Astrocyte of the cerebellum (primary cell): ENCODE measurements at regions not wholly inside any gene's neighbourhood (a gene's known extent, or its start where the extent isn't known, plus 50 kb on each side); places are given as distances from the start of the nearest gene placed in this dataset.

Experiments used
- DNase-seq: peaks from one replicate; pipeline ENCODE4 v3.0.0-alpha.2; 2011; ENCODE audit warnings: low read depth
- H3K4me3 ChIP-seq: 2 replicates; pipeline ENCODE4 v1.5.1; 2011; ENCODE audit warnings: mild to moderate bottlenecking, low read depth, low read length, moderate library complexity
- in situ Hi-C: cut with HindIII; loops from 2 replicates; pipeline ENCODE4 v1.10.0; 2017; ENCODE audit warnings: low sequenced_read_pairs
- TF ChIP-seq, protein P1 (sequence below): IDR thresholded peaks from 2 replicates; pipeline ENCODE4 v1.5.1; 2012; ENCODE audit warnings: low read length, low read depth, moderate library complexity, mild to moderate bottlenecking; ENCODE audit errors: missing control alignments

- TF ChIP-seq, protein P1, sequence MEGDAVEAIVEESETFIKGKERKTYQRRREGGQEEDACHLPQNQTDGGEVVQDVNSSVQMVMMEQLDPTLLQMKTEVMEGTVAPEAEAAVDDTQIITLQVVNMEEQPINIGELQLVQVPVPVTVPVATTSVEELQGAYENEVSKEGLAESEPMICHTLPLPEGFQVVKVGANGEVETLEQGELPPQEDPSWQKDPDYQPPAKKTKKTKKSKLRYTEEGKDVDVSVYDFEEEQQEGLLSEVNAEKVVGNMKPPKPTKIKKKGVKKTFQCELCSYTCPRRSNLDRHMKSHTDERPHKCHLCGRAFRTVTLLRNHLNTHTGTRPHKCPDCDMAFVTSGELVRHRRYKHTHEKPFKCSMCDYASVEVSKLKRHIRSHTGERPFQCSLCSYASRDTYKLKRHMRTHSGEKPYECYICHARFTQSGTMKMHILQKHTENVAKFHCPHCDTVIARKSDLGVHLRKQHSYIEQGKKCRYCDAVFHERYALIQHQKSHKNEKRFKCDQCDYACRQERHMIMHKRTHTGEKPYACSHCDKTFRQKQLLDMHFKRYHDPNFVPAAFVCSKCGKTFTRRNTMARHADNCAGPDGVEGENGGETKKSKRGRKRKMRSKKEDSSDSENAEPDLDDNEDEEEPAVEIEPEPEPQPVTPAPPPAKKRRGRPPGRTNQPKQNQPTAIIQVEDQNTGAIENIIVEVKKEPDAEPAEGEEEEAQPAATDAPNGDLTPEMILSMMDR = no peak
- no peak overlapping the region for H3K4me3 ChIP-seq
- no peak for DNase-seq
- in situ Hi-C loops = no loop called here
Observed at GRCh38 chr4:83923341-83923740, 387.4 kb downstream of the GPAT3 start.

DNA sequence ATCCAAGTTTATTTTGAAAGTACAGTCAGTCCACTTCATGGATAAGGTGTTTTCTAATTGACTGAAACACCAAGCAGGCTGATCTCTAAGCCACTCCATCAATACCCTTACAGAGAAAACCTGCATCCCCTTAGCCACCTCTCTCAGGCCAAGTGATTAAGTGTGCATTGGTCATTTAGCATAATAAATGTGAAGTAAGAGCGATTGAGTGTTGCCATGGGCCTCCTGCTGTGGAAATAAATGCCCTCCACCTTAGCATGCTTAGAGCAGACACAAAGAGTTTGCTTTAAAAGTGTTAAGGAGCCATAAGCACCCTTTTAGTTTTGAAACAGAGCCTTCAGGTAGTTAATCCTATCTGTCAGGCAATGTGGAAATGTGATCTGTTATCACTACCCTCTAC, 386.5 kb downstream of the GPAT3 start:
- DNase-seq = no peak
- TF ChIP-seq, protein P1 = no peak
- no peak overlapping the region for H3K4me3 ChIP-seq
- in situ Hi-C loops = no loop called here

DNA sequence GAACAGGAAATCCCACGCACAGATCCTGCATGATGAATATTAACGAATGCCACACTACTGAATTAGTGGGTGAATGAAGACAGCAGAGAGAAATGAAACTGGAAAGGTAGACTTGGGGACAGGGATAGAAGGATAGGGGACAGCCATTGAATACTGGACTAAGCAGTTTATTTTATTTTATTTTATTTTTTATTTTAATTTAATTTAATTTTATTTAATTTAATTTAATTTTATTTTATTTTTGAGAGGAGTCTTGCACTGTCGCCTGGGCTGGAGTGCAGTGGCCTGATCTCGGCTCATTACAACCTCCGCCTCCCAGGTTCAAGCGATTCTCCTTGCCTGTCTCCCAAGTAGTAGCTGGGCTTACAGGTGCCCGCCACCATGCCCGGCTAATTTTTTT, 385.2 kb downstream of the GPAT3 start:
- DNase-seq = no peak
- TF ChIP-seq, protein P1 = no peak
- in situ Hi-C loops = no loop called here
- no peak overlapping the region for H3K4me3 ChIP-seq

- TF ChIP-seq, protein P1 = no peak
- in situ Hi-C loops = no loop called here
- no peak for DNase-seq
- no peak overlapping the region for H3K4me3 ChIP-seq
Observed at GRCh38 chr4:83920375-83920774, 384.5 kb downstream of the GPAT3 start.

GRCh38 chr4:83917572-83917971, 381.7 kb downstream of the GPAT3 start:
- no peak overlapping the region for H3K4me3 ChIP-seq
- DNase-seq = no peak
- in situ Hi-C loops = no loop called here
- TF ChIP-seq, protein P1 = no peak

DNA sequence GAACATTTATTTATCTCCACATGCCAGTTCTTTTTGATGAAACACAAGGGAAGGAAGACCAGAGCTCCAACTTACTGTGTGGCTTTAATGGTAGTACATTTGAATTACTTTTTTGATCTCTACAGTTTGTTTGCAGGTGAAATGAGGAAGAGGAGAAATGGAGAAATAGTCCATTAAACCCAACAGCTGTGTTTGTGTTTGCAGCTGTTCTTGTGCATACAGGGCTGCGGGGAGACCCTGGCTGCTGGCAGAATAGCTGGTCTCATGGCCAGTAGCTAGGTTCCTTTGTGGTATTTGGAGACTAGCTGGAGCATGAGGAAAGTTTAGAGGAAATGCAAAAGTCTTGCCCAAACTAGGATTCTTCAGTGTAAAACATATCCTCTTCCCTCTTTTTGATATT, 374.8 kb downstream of the GPAT3 start:
- H3K4me3 ChIP-seq = no peak overlapping the region
- DNase-seq = no peak
- in situ Hi-C loops = no loop called here
- TF ChIP-seq, protein P1 = no peak

DNA sequence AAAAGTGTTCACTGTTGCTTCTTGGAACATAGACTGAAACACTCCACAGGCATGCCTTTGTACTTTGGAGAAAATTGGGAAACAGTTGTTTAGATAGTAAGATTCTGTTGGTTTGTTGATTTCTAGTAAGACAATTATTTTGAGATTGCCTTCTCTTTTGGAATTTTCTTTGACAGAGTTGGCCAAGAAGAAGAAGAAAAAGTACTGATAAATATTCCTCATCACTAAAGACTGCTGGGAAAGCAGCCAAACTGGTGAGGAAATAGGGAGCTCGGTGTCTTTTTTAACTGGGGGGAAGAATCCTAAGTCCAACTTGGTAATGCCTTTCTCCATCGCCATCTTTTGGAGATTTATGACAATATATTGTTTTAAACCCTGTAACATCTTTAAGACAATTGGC, 370.7 kb downstream of the GPAT3 start:
- TF ChIP-seq, protein P1 = no peak
- H3K4me3 ChIP-seq = no peak overlapping the region
- in situ Hi-C loops = no loop called here
- no peak for DNase-seq
